ENCODE measurements at regions not wholly inside any gene's neighbourhood (a gene's known extent, or its start where the extent isn't known, plus 50 kb on each side); places are given as distances from the start of the nearest gene placed in this dataset.

DNA sequence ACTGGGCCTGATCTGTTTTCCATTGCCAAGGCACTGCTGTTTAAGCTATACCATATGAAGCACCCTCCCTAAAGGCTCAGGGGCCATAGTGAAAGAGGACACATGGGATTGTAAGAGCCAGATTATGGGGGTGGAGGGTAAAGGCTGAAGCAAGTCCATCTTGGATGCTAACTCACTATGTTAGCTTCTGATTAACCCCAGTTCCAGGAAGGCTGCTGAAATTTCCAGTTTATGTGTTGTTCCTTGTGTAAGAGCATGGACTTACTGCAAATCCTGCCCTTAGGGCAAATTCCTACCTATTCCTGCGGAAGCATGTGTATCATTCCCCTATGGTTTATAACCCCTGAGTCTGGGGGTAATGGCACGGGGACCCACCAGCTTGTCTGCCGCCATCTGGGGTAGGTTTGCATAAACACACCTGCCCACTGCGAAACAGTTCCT is 91.8 kb upstream of the SERBP1 start:
- no peak overlapping the region for H3K4me2 ChIP-seq (ENCODE audit: low read length)
- H3K9me3 ChIP-seq (ENCODE audit: low read length) = no peaks in the 10 kb centered on the region
- TF ChIP-seq EZH2 (IDR thresholded peaks at IDR 0.05; ENCODE audit: borderline replicate concordance, insufficient read depth, low read length, poor library complexity, severe bottlenecking) = no peak
- TF ChIP-seq MXI1 (conservative IDR thresholded peaks at IDR 0.05; ENCODE audit: poor library complexity, severe bottlenecking) = no peak
- TF ChIP-seq EP300 (conservative IDR thresholded peaks at IDR 0.05; ENCODE audit: poor library complexity, severe bottlenecking) = no peak
- TF ChIP-seq, protein P1, sequence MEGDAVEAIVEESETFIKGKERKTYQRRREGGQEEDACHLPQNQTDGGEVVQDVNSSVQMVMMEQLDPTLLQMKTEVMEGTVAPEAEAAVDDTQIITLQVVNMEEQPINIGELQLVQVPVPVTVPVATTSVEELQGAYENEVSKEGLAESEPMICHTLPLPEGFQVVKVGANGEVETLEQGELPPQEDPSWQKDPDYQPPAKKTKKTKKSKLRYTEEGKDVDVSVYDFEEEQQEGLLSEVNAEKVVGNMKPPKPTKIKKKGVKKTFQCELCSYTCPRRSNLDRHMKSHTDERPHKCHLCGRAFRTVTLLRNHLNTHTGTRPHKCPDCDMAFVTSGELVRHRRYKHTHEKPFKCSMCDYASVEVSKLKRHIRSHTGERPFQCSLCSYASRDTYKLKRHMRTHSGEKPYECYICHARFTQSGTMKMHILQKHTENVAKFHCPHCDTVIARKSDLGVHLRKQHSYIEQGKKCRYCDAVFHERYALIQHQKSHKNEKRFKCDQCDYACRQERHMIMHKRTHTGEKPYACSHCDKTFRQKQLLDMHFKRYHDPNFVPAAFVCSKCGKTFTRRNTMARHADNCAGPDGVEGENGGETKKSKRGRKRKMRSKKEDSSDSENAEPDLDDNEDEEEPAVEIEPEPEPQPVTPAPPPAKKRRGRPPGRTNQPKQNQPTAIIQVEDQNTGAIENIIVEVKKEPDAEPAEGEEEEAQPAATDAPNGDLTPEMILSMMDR (IDR thresholded peaks at IDR 0.05; ENCODE audit: poor library complexity, severe bottlenecking) = no peak
- TF ChIP-seq TAF1 (IDR thresholded peaks at IDR 0.05; ENCODE audit: low read depth) = no peak
- TF ChIP-seq POLR2AphosphoS5 (IDR thresholded peaks at IDR 0.05) = no peak
- TF ChIP-seq, protein P2, sequence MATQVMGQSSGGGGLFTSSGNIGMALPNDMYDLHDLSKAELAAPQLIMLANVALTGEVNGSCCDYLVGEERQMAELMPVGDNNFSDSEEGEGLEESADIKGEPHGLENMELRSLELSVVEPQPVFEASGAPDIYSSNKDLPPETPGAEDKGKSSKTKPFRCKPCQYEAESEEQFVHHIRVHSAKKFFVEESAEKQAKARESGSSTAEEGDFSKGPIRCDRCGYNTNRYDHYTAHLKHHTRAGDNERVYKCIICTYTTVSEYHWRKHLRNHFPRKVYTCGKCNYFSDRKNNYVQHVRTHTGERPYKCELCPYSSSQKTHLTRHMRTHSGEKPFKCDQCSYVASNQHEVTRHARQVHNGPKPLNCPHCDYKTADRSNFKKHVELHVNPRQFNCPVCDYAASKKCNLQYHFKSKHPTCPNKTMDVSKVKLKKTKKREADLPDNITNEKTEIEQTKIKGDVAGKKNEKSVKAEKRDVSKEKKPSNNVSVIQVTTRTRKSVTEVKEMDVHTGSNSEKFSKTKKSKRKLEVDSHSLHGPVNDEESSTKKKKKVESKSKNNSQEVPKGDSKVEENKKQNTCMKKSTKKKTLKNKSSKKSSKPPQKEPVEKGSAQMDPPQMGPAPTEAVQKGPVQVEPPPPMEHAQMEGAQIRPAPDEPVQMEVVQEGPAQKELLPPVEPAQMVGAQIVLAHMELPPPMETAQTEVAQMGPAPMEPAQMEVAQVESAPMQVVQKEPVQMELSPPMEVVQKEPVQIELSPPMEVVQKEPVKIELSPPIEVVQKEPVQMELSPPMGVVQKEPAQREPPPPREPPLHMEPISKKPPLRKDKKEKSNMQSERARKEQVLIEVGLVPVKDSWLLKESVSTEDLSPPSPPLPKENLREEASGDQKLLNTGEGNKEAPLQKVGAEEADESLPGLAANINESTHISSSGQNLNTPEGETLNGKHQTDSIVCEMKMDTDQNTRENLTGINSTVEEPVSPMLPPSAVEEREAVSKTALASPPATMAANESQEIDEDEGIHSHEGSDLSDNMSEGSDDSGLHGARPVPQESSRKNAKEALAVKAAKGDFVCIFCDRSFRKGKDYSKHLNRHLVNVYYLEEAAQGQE (IDR thresholded peaks at IDR 0.05; ENCODE audit: borderline replicate concordance) = no peak
- no peak for TF ChIP-seq RAD21 (conservative IDR thresholded peaks at IDR 0.05)
- TF ChIP-seq SMC3 (conservative IDR thresholded peaks at IDR 0.05; ENCODE audit: poor library complexity) = no peak
- H3K9me2 ChIP-seq (ENCODE audit: insufficient read depth, low read length) = no peaks in the 10 kb centered on the region
- no peak overlapping the region for H2AFZ ChIP-seq (ENCODE audit: low read depth, low read length)
- no peak overlapping the region for H3K4me3 ChIP-seq (ENCODE audit: low read length)
- H3K27me3 ChIP-seq (ENCODE audit: insufficient read depth, low read depth, low read length) = no peaks in the 10 kb centered on the region
- H3F3A ChIP-seq (ENCODE audit: insufficient read depth, low read length, poor library complexity, severe bottlenecking) = no peaks in the 10 kb centered on the region
- no peaks in the 10 kb centered on the region for H3K79me2 ChIP-seq (replicated peaks; ENCODE audit: insufficient read depth, low read length)
- no peaks in the 10 kb centered on the region for H4K20me1 ChIP-seq (ENCODE audit: insufficient read depth)
- H3K9ac ChIP-seq (ENCODE audit: low read length) = no peak overlapping the region
- H3K36me3 ChIP-seq (ENCODE audit: insufficient read depth, low read length) = no peaks in the 10 kb centered on the region
- no peak overlapping the region for H3K27ac ChIP-seq (ENCODE audit: low read length)

DNA sequence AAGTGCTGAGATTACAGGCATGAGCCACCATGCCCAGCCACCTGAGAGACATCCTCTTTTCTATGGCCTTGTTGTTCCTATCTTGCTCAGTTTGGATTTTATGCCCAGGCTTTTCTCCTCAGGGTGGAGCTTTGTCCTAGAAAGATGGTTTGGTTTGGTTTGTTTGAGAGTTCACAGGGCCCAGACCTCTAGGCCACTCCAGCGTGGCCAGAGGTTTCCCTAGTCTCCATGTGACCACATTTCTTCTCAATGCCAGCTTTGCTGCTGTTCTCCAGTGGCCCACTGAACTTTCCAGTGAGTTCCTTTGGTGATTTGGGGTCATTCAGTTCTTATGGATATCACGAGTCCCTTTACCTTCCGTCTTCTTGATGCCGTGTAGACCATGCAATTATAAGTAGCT is 92.6 kb upstream of the SERBP1 start:
- Histone ChIP-seq H3K79me2 (replicated peaks; ENCODE audit: insufficient read depth, low read length) (no peaks in the 10 kb centered on the region), H3F3A (ENCODE audit: insufficient read depth, low read length, poor library complexity, severe bottlenecking) (no peaks in the 10 kb centered on the region), H3K27me3 (ENCODE audit: insufficient read depth, low read depth, low read length) (no peaks in the 10 kb centered on the region), H3K9me2 (ENCODE audit: insufficient read depth, low read length) (no peaks in the 10 kb centered on the region), H3K4me2 (ENCODE audit: low read length) (no peak overlapping the region), H3K9me3 (ENCODE audit: low read length) (no peaks in the 10 kb centered on the region), H4K20me1 (ENCODE audit: insufficient read depth) (no peaks in the 10 kb centered on the region), H2AFZ (ENCODE audit: low read depth, low read length) (no peak overlapping the region), H3K27ac (ENCODE audit: low read length) (no peak overlapping the region), H3K36me3 (ENCODE audit: insufficient read depth, low read length) (no peaks in the 10 kb centered on the region), H3K9ac (ENCODE audit: low read length) (no peak overlapping the region), H3K4me3 (ENCODE audit: low read length) (no peak overlapping the region)
- TF ChIP-seq EP300 (conservative IDR thresholded peaks at IDR 0.05; ENCODE audit: poor library complexity, severe bottlenecking) = no peak

Measured in neural cell (in vitro differentiated cells).